NCI-H128 (cell line): ENCODE measurements at regions not wholly inside any gene's neighbourhood (a gene's known extent, or its start where the extent isn't known, plus 50 kb on each side); places are given as distances from the start of the nearest gene placed in this dataset.

Experiments
- DNase-seq: peaks from one replicate; lab custom pipeline; 2025; ENCODE audit not compliant: unreplicated experiment; lab: John Stamatoyannopoulos, UW

DNA sequence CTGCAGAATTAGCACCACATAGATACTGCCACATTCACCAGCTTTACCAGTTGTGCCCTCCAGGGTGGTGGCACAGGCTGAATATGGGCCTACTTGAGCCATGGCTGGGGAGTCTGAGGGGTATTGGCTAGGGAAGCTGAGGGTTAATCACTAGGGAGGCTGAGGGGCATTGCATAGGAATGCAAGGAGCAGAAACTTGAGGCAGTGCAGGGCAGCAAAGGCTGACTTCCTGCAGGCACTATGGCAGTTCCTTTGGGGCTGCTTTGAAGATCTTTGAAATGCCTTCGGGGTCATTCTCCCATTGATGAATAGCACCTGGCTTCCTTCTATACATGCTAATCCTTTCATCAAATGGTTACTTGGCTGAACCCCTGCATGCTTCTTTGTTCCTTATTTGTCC is 171.5 kb downstream of the RCN1 start:
- DNase-seq = no peak

DNA sequence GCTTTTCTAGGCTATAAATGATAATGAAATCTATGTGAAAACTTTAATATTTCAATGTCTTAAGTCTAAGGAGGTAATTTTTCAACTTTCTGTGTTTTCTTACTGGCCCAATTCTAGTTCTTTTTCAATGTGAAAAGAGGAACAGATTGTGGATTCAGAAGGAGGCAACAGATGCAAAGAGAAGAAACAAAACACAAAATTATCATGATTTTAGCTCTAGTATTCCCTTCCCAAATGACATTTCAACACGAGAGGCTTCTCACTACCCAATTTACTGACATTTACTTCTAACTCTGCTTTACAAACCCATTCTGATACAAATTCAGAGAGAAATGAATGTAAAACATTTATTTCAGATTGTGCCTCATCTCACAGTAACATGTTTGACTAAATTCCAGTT is 169.4 kb downstream of the WT1 start:
- DNase-seq = no peak

DNA sequence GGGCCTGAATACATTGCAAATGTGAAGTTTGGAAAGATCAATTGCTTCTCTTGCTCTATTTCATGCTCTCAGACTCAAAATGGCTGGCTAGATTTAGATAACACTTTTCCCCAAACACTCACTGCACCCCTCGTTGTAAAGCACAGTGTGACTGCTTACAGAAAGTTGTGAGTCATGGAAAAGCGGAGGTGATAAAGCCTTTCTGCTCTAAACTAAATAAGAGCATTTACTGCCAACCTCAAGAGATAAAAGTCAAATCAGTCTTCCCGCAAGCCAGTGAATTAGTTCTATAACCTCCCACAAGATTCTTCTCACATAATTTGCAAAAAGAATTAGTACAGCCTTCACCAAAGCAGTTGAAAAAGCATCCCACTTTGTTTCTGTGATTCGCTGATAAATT is 168.7 kb downstream of the WT1 start:
- no peak for DNase-seq

DNA sequence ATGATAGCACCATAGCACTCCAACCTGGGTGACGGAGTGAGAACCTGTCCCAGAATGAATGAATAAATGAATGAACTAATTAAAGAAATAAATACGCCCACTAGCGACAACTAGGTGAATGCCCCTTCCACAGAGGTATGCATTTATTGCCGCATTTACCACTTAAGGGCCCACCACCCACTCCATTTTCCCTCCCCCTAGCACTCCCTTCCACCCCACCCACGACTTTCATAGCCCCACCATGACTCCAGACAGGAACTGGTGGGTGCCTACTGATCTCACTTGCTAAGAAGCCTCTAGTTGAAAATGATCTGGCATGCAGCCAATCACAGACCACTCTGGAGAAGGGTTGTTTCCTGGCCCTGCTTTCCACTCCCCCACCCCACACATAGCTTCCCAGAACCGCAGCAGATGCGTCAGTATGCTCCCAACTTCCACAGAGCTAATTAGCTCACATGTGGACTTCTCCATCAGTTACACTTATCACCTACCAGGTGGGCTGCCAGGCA is 167.6 kb downstream of the WT1 start:
- DNase-seq = no peak

DNA sequence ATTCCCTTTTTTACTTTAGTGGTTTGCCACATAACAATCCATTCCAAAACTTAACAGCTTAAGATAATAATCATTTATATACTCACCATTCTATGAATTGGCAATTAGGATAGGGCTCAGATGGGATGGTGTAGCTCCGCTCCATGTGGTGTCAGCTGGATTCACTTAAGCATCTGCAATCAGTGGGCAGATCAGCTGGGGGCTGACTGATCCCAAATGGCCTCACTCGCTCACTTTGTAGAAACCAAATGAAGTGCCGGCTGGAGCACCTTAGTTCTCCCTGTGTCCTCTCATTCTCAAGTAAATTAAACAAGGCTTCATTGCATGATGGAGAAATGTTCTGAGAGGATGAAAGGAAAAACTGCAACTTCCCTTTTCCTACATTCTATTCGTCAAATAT is 161.4 kb downstream of the WT1 start:
- no peak for DNase-seq

DNA sequence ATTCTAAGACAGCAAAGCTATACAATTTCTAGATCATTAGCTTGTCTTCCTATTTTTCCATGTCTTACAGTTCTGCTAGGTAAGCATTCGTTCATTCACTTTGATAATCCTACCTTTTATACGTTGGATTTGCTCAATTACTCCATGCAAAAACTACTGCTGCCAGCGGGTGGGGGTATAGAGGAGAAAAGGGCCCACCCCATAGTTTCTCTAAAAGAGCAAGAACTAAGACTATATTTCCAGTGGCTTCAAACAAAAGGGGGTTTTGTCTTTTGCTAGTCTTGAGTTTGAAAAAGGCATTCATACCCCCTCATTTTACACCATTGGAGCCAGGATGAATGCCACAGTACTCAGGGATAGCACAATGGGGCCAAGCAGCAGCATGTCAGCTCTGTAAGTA is 155.7 kb downstream of the WT1 start:
- DNase-seq = no peak

DNA sequence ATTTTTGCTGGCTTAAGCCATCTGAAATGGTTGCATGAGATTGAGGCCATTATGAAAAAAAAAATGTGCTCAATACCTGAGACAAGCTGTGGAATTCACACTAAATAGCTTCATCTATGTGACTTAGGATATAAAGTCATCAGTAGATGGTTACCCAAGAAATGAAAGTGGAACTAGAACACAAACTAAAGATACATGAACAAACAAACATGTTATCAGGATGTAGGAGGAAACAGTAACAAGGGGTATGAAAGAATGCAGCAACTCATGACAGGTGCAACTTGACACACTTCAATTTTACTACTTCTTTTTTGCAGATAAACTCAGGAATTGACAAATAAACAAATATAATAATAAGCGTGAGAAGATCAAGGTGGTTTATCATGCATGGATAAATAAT is 155.0 kb downstream of the WT1 start:
- DNase-seq = no peak

DNA sequence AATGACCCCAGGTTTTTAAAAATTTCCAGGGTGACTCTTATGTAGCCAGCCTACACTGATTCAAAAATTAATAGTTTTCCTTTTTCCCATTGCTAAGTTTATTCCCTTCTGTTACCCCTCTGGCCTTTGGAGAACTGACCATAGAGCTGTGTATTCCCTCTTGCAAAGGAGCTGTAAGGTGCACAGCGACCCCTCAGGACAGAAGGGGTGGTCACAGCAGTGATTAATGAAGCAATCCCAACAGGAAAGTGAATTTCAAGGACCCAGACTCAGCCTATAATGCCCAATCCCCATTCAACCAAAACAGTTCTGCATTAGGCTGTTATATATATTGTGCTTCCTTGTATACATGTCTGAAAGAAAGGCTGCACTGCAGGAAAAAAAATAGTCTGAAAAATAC is 147.1 kb downstream of the WT1 start:
- DNase-seq = no peak

DNA sequence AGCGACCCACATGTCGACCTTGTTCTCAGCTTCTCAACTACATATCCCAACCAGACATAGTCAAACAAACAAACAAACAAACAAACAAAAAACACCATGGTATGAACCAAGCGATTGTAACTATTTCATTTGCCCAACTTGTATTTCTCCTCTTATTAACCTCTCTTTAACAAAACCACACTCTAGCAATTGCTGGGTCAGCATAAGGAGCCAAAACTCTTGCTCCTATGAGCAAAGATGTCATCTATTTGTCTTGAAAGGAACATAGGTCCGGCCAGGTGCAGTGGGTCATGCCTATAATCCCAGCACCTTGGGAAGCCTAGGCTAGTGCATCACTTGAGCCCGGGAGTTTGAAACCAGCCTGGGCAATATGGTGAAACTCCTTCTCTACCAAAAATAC is 145.6 kb downstream of the WT1 start:
- no peak for DNase-seq

DNA sequence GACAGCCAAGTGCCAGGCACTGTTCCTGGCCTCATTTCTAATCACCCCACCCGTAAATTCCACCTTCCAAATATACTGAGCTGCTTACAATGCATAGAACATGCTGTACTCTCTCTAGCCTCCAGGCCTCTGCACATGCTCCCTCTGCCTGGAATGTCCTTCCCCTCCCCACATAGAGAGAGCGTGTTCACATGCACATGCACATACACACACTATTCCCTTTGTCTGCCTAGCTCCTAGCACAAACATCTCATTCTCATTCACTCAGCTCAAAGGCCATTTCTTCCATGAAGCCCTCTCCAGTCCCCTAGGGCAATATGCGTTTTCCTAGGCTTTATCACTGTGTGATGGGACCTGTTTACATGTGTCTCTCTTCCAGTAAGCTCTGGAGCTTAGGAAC is 144.6 kb downstream of the WT1 start:
- no peak for DNase-seq

DNA sequence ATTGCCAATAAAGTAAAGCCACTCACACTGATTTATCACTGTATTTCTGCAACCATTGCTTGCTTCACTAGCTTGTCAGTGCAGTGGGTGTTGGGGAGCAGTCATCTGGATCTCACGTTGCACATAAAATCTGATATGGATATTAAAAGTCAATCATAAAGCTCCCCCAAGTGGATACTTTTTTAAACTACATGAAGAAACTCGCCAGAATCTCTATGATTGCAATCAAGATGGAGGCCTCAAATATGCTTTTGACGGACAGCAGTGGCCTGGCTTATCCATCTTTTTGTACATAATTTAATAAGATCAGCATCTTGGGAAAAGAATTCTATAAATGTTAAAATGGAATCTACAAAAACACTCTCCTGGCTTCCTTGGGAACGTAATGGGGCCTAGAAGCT is 137.7 kb downstream of the WT1 start:
- no peak for DNase-seq

DNA sequence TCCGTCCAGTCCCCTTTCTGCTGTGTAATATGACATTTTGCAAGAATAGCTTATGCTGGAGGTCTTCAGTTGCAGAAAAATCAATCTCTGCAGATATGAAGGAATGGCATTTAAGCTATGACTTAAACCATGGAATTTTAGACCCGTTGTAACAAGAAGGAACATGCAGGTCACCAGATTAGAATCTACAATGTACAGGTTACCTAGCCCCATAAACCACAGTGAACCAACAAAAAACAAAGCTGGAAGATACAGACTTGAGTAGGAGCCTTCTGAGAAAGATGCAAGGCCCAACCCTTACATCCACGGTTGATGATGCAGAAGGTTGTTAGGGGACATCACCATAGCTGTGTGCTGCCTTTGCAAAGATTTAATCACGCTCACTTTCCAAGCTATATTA is 132.5 kb downstream of the WT1 start:
- DNase-seq = no peak

DNA sequence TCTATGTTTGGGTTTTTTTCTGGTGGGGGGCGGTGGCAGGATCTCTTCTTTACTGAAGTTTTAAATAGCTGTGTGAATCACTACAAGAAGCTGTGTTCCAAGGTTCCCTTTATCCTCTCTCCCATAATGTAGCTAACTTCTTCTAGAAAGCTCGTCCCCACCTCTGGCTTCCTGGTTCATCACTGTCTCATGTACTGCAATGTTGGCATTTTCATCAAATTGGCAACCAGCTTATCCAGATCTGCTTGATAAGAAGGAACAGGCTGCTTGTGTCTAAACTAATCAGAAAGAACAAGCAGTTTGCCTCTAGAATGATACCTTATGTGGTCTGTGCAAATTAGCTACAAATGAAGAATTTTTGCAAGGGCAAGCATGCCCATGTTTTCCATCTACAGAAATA is 130.8 kb downstream of the WT1 start:
- DNase-seq = no peak

DNA sequence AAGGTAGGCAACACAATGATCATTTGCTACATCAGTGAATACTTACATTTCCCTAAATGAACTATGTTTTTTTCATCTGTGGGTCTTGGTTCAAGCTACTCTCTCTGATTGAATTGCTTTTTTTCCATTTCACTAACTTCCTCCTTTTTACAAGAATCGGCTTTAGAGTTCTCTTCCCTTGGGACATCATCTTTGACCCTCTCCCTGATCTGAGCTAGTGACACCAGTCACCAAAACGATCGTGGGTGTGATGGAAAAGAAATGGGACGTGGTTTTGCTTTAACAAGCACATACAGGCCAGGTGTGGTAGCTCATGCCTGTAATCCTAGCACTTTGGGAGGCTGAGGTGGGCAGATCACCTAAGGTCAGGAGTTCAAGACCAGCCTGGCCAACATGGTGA is 129.9 kb downstream of the WT1 start:
- DNase-seq = no peak

DNA sequence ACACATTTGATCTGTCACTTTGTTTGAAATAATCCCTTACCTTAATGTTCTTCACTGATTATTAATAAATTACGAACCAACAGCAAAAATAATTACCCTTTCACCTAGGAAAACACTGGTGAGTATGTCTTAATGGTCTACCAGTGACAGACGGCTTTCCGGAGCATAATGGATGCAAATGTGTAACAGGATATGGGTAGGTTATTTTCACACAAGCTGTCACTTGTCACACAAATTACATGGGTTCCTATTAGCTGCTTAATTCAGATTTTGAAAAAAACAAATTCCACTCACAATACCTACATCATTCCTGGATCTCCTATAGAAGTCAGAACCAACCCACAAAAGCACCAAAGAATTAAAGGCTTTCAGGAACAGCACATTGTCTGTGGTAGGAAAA is 127.9 kb downstream of the WT1 start:
- DNase-seq = no peak

DNA sequence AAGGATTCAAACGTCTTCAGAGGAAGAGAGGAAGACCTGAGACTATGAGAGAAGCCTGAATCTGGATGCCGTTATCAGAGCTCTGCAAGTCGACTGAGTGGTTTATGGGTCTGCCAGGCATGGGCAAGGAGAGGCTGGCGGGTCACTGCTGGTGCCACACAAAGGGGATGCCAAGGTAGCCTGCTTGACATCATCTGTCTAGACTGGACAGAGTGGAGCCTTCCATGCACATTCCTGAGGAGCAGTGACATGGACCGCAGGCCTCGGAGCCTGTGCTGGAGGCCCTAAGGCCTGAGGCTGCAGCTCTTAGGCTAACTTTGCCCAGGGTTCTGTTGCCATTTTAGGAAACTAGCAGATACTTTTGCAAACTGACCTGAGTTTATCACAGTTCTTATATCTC is 127.4 kb downstream of the WT1 start:
- no peak for DNase-seq

DNA sequence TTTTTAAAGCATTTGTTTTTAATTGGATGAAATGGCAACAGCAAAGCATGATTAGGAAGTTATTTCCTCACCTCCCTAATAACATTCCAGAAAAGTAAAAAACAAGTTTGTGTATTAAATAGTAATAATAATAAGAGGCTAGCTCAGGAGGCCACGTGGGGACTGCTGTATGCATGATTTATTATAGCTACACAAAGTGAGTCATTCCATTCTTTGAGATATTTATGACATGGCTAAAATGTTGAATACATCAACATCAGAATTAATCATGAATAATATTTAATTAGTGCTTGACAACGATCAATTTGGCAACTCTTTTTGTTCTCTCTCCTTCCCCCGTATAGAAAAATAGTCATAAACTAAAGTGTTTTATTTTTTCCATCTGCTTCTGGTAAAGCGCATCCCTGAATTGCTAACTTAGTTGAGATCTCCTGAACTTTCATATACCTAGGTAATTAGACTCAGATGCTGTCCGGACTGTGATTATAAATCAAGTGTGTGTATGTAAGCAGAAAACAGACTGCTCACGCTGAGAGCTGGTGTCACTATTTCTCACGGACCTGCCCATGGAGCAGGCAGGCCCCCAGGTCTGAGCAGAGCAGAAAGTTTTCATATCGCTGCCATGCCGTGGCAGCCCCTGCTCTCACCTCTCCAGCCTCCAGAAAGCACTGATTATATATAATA is 125.7 kb downstream of the WT1 start:
- DNase-seq = no peak

DNA sequence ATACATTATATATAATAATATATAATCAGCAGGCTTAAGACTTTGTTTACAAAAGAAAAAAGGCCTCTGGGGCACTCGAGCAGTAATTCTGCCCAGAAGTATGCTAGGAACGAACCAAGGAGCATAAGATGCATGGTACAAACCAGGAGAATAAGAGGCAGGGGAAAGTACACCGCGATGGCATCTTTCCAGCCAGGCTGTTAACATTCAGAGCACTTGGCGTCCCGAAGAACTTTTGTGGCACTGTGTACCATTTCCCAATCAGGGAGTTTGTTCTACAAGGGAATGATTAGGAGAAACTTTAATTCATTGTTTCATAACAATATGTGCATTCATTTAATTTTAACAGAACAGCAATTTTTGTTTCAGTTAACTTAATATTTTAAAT is 125.1 kb downstream of the WT1 start:
- DNase-seq = no peak

DNA sequence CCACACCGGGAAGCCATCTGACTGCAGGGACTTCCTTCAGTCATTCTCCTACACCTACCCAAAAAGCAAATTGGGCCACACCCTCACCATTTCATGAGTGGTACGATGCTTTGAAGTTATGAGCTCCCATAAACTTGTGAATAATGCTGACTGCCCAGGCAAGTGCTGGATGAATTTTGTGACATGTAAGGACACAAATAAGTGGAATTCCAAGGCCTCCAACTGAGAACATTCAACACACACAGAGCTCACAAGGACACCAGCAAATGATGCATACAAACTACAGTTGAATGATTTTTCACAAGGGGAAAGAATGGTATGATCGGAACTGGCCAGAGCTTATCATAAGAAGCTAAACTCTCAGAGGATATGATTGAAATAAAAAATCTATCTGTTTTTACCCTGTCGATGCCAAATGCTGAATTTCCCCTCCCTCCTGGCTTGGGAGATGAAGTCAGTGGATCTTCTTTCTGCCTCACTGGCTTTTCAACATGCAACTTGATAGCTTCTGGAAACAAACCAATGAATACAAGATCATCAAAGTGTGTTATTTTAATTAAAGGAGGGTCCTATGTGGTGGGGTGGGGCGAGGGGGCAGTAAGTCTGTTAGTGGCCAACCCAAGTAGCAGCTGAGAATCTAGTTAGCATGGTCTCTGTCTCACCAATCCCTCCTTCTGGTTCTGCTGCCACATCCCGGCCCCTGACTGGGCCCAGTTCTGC is 123.8 kb downstream of the WT1 start:
- no peak for DNase-seq

DNA sequence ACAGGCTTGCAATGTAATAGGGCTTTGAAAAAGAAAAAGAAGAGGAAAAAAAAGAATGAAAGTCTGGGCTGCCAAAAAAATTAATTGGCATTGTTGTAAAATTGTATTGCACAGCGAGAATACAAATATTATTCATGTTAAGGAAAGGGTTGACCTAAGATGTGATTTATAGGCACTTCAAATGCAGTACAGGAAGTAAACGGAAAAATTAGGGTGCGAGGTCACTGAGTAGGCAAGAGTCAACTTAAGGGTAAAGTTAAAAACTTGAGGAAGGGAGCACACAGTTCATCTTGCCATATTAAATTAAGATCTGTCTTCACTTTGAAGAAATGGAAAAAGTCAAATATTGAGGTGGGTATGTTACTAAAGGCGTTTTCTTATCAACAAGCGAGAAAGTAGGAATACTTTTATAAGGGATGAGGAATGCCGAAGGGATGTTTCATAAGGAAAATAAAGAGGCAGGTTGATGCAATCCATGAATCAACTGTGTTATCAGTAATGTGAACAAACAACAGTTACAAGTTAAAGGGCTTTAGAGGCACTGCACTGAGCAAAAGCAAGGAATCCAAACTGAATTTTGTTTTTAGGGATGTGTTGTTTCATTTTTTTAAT is 123.0 kb downstream of the WT1 start:
- no peak for DNase-seq

DNA sequence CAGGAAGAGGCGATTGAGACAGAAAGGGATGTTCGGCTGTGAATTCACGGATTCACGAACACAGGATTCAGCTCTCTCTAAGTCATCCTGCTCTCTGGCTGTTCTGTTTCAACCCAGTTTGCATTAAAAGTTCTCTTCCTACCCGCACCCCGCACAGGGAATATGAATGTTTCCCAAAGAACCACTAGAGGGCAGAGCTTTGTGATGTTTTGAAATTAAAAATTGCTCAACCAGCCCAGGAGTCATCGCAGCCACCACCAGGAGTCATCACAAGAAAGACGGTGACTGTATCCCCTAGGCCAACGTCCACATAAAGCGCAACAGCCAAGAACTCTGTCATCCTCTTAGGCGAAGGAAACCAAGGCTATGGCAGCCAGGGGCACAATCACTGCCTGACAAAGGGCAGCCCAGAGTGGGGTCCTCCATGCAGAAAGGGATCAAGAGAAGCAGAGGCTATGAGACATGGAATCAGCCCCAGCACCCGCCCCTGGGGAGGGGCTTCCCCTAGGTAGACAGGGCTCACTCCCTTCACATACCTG is 122.4 kb downstream of the WT1 start:
- no peak for DNase-seq

DNA sequence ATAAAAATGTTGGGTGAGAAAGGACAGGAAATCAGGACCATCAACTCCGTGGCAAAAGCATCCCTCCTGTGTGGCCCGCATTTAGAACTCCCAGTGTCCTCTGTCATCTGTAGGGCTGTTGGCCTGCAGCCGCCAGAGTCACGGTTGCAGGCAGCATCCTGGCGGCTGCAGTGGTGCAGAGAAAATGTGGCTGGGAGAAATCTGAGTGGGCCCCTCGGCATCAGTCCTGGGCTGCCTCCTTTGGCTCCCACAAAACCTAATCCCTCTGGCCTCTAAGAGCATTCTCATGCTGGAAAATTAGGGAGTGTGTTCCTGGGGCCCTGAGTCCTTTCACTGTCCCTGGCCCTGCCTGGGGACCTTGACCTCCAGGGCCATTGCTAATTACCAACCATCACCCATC is 121.9 kb downstream of the WT1 start:
- DNase-seq = no peak
